ENCODE measurements at regions not wholly inside any gene's neighbourhood (a gene's known extent, or its start where the extent isn't known, plus 50 kb on each side); places are given as distances from the start of the nearest gene placed in this dataset.
"Not testable (repeated sequence)": the region's sequence is repeated elsewhere in the genome, so short reads cannot be mapped to it uniquely, and the experiment has no call there.

DNA sequence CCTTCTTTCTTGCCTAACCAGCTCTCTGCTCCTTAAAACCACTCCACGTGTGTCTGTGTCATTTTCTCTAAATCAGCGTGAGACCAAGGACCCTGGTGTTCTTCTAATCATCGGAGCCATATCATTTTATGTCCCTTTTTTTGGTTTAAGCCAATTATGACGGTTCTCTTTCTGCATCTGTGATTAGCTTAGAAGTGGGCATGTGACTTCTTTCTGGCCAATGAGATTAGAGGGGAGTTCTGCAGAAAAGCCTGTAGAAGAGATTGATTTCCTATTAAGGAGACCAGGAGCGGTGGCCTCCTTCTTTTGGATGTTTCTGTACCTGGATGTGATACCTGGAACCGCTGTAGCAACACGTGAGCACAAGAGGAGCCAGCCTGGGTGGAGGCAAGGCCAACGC, 97.5 kb upstream of the PABPC3 start:
- Mint-ChIP-seq H3K27ac (no peak overlapping the region), H3K9me3 (no peaks in the 10 kb centered on the region), H3K36me3 (no peaks in the 10 kb centered on the region), H3K4me1 (peaks cover 0 to 11% (median 4%) of the 10 kb centered on the region in 4 donors), H3K4me3 (no peak overlapping the region), H3K27me3 (peaks cover 49% of the 10 kb centered on the region)
- ATAC-seq (ENCODE audit: low read depth in 2 of 2) (no peak), DNase-seq (no peak)
- Histone ChIP-seq H3K27ac (ENCODE audit: insufficient read depth, low read length, poor library complexity, severe bottlenecking) (no peak overlapping the region), H3K27me3 (ENCODE audit: control insufficient read depth, insufficient read depth, low read length) (peaks cover 7% of the 10 kb centered on the region), H3K36me3 (ENCODE audit: control insufficient read depth, insufficient read depth, low read length) (no peaks in the 10 kb centered on the region), H3K4me1 (ENCODE audit: control insufficient read depth, insufficient read depth, low read length, poor library complexity, severe bottlenecking) (no peaks in the 10 kb centered on the region), H3K9me3 (ENCODE audit: control insufficient read depth in 2 of 2, low read length in 2 of 2) (no peaks in the 10 kb centered on the region), H3K4me3 (ENCODE audit: low read depth, low read length) (no peak overlapping the region)

GRCh38 chr13:25001476-25002206, 94.3 kb upstream of the PABPC3 start:
- no peak overlapping the region for H3K27ac Mint-ChIP-seq
- peaks cover 58% of the 10 kb centered on the region for H3K27me3 Mint-ChIP-seq
- Histone ChIP-seq H3K4me3 (ENCODE audit: low read depth, low read length) (no peak overlapping the region), H3K27me3 (ENCODE audit: control insufficient read depth, insufficient read depth, low read length) (peaks cover 4% of the 10 kb centered on the region), H3K4me1 (ENCODE audit: control insufficient read depth, insufficient read depth, low read length, poor library complexity, severe bottlenecking) (no peaks in the 10 kb centered on the region), H3K36me3 (ENCODE audit: control insufficient read depth, insufficient read depth, low read length) (no peaks in the 10 kb centered on the region), H3K9me3 (ENCODE audit: control insufficient read depth in 2 of 2, low read length in 2 of 2) (no peaks in the 10 kb centered on the region), H3K27ac (ENCODE audit: insufficient read depth, low read length, poor library complexity, severe bottlenecking) (no peak overlapping the region)
- H3K4me1 Mint-ChIP-seq = peaks cover 0 to 11% (median 2%) of the 10 kb centered on the region in 4 donors
- H3K36me3 Mint-ChIP-seq = no peaks in the 10 kb centered on the region
- ATAC-seq (ENCODE audit: low read depth in 2 of 2) (no peak), DNase-seq (no peak)
- H3K9me3 Mint-ChIP-seq = no peaks in the 10 kb centered on the region
- H3K4me3 Mint-ChIP-seq = no peak overlapping the region

- H3K36me3 Mint-ChIP-seq; H3K27ac Mint-ChIP-seq; H3K9me3 ChIP-seq (ENCODE audit: control insufficient read depth in 2 of 2, low read length in 2 of 2); H3K4me3 Mint-ChIP-seq; ATAC-seq (ENCODE audit: low read depth in 2 of 2); H3K27me3 ChIP-seq (ENCODE audit: control insufficient read depth, insufficient read depth, low read length); DNase-seq; H3K4me1 ChIP-seq (ENCODE audit: control insufficient read depth, insufficient read depth, low read length, poor library complexity, severe bottlenecking); H3K4me3 ChIP-seq (ENCODE audit: low read depth, low read length); H3K9me3 Mint-ChIP-seq; H3K4me1 Mint-ChIP-seq; H3K27ac ChIP-seq (ENCODE audit: insufficient read depth, low read length, poor library complexity, severe bottlenecking); H3K36me3 ChIP-seq (ENCODE audit: control insufficient read depth, insufficient read depth, low read length): not testable (repeated sequence)
- peaks cover 60% of the 10 kb centered on the region for H3K27me3 Mint-ChIP-seq
Measured at GRCh38 chr13:25002311-25002710, 93.6 kb upstream of the PABPC3 start.

DNA sequence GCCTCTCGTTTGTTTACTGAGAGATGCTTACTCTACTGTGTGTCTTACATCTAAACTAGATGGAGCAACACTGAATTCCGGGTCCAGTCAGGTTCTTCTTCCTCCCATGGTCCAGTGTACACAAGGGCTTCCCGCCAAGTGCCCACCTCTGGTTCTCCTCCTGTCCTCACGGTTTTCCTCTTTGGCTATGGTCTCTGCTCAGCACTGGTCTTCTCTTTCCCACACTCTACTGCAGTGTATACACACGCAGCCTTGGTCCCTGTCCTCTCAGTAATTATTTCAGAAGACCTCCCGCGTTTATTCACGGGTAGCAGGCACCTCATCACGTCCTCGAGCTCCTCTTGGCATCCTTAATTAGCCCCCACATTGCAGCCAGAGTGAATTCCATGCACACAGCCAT, 91.4 kb upstream of the PABPC3 start:
- not testable (repeated sequence) for H3K4me1 Mint-ChIP-seq; H3K36me3 ChIP-seq (ENCODE audit: control insufficient read depth, insufficient read depth, low read length); DNase-seq; H3K36me3 Mint-ChIP-seq; H3K9me3 ChIP-seq (ENCODE audit: control insufficient read depth in 2 of 2, low read length in 2 of 2); H3K4me3 ChIP-seq (ENCODE audit: low read depth, low read length); H3K27ac ChIP-seq (ENCODE audit: insufficient read depth, low read length, poor library complexity, severe bottlenecking); H3K9me3 Mint-ChIP-seq; H3K4me3 Mint-ChIP-seq; H3K27ac Mint-ChIP-seq; ATAC-seq (ENCODE audit: low read depth in 2 of 2); H3K27me3 ChIP-seq (ENCODE audit: control insufficient read depth, insufficient read depth, low read length); H3K4me1 ChIP-seq (ENCODE audit: control insufficient read depth, insufficient read depth, low read length, poor library complexity, severe bottlenecking)
- H3K27me3 Mint-ChIP-seq = peaks cover 70% of the 10 kb centered on the region

GRCh38 chr13:25005050-25005497, 90.9 kb upstream of the PABPC3 start:
- not testable (repeated sequence) for H3K4me1 ChIP-seq (ENCODE audit: control insufficient read depth, insufficient read depth, low read length, poor library complexity, severe bottlenecking); H3K4me1 Mint-ChIP-seq; H3K9me3 Mint-ChIP-seq; H3K4me3 ChIP-seq (ENCODE audit: low read depth, low read length); H3K36me3 Mint-ChIP-seq; H3K27ac Mint-ChIP-seq; H3K4me3 Mint-ChIP-seq; H3K27me3 ChIP-seq (ENCODE audit: control insufficient read depth, insufficient read depth, low read length); H3K9me3 ChIP-seq (ENCODE audit: control insufficient read depth in 2 of 2, low read length in 2 of 2); H3K36me3 ChIP-seq (ENCODE audit: control insufficient read depth, insufficient read depth, low read length); H3K27ac ChIP-seq (ENCODE audit: insufficient read depth, low read length, poor library complexity, severe bottlenecking)
- DNase-seq = peak in 2 of 3 donors; percentile 2 to 50
- ATAC-seq (ENCODE audit: low read depth in 2 of 2) = peak in 1 of 2 donors; percentile 58
- peaks cover 70% of the 10 kb centered on the region for H3K27me3 Mint-ChIP-seq

DNA sequence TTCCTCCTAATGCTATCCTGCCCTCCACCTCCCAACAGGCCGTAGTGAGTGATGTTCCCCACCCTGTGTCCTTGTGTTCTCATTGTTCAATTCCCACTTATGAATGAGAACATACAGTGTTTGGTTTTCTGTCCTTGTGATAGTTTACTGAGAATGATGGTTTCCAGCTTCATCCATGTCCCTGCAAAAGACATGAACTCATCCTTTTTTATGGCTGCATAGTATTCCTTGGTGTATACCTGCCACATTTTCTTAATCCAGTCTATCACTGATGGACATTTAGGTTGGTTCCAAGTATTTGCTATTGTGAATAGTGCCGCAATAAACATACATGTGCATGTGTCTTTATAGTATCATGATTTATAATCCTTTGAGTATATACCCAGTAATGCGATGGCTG, 88.5 kb upstream of the PABPC3 start:
- not testable (repeated sequence) for H3K36me3 Mint-ChIP-seq; H3K4me1 Mint-ChIP-seq; H3K36me3 ChIP-seq (ENCODE audit: control insufficient read depth, insufficient read depth, low read length); DNase-seq; H3K4me3 Mint-ChIP-seq; H3K4me3 ChIP-seq (ENCODE audit: low read depth, low read length); H3K9me3 ChIP-seq (ENCODE audit: control insufficient read depth in 2 of 2, low read length in 2 of 2); H3K4me1 ChIP-seq (ENCODE audit: control insufficient read depth, insufficient read depth, low read length, poor library complexity, severe bottlenecking); H3K27ac ChIP-seq (ENCODE audit: insufficient read depth, low read length, poor library complexity, severe bottlenecking); H3K27ac Mint-ChIP-seq; H3K27me3 ChIP-seq (ENCODE audit: control insufficient read depth, insufficient read depth, low read length); H3K9me3 Mint-ChIP-seq; ATAC-seq (ENCODE audit: low read depth in 2 of 2)
- peaks cover 54% of the 10 kb centered on the region for H3K27me3 Mint-ChIP-seq

DNA sequence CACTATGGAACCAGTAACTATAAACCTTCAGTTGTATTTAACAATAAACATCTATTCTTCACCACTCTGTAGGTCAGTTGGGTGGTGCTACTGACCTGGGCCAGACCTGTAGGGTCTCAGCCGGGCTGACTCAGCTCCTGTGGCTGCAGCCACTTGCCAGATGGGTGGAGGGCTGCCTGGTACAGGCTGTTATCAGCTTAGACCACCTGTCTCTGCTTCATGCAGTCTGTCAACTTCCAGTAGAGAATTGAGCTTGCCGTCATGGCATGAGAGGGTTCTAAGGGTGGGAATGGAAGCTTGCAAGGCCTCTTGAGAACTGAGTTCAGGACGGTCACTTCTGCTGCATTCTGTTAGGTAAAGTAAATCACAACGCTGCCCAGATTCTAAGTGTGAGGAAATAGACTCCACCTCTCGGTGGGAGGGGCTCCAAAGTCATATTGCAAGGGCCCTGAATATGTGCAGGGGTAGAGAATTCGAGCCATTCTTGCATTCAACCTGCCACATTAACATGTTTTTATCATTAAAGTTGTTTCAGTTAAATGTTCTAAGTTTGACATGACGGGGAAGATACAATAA, 81.5 kb upstream of the PABPC3 start:
- not testable (repeated sequence) for H3K4me3 Mint-ChIP-seq; ATAC-seq (ENCODE audit: low read depth in 2 of 2); H3K27ac ChIP-seq (ENCODE audit: insufficient read depth, low read length, poor library complexity, severe bottlenecking); H3K27ac Mint-ChIP-seq; H3K9me3 Mint-ChIP-seq; H3K4me3 ChIP-seq (ENCODE audit: low read depth, low read length); H3K4me1 Mint-ChIP-seq; H3K27me3 ChIP-seq (ENCODE audit: control insufficient read depth, insufficient read depth, low read length); H3K9me3 ChIP-seq (ENCODE audit: control insufficient read depth in 2 of 2, low read length in 2 of 2); H3K36me3 Mint-ChIP-seq; H3K4me1 ChIP-seq (ENCODE audit: control insufficient read depth, insufficient read depth, low read length, poor library complexity, severe bottlenecking); DNase-seq; H3K36me3 ChIP-seq (ENCODE audit: control insufficient read depth, insufficient read depth, low read length)
- peaks cover 37% of the 10 kb centered on the region for H3K27me3 Mint-ChIP-seq

- H3K9me3 ChIP-seq (ENCODE audit: control insufficient read depth in 2 of 2, low read length in 2 of 2); DNase-seq; H3K36me3 ChIP-seq (ENCODE audit: control insufficient read depth, insufficient read depth, low read length); ATAC-seq (ENCODE audit: low read depth in 2 of 2); H3K27ac ChIP-seq (ENCODE audit: insufficient read depth, low read length, poor library complexity, severe bottlenecking); H3K4me1 ChIP-seq (ENCODE audit: control insufficient read depth, insufficient read depth, low read length, poor library complexity, severe bottlenecking); H3K9me3 Mint-ChIP-seq; H3K27ac Mint-ChIP-seq; H3K4me1 Mint-ChIP-seq; H3K36me3 Mint-ChIP-seq; H3K4me3 ChIP-seq (ENCODE audit: low read depth, low read length): not testable (repeated sequence)
- peaks cover 10% of the 10 kb centered on the region for H3K27me3 ChIP-seq (ENCODE audit: control insufficient read depth, insufficient read depth, low read length)
- peak overlapping the region in 3 of 4 donors; percentile 34 to 88 (median 52) for H3K4me3 Mint-ChIP-seq
- H3K27me3 Mint-ChIP-seq = peaks cover 47% of the 10 kb centered on the region
Measured at GRCh38 chr13:25017176-25017575, 78.8 kb upstream of the PABPC3 start.
